GM12891 (cell line): ENCODE measurements at regions not wholly inside any gene's neighbourhood (a gene's known extent, or its start where the extent isn't known, plus 50 kb on each side); places are given as distances from the start of the nearest gene placed in this dataset.

Experiments
- POLR2A ChIP-seq: IDR thresholded peaks from 2 replicates; pipeline ENCODE4 v1.6.1; 2011; ENCODE audit warnings: low read depth, low read length, control low read depth
- POLR2AphosphoS5 ChIP-seq: IDR thresholded peaks from 2 replicates; pipeline ENCODE4 v1.6.1; 2011; ENCODE audit warnings: low read depth, low read length, control low read depth
- TAF1 ChIP-seq: IDR thresholded peaks from 2 replicates; pipeline ENCODE4 v1.6.1; 2011; ENCODE audit warnings: low read depth, low read length, control low read depth

GRCh38 chr12:97642911-97643310 is 180.3 kb downstream of the RMST start:
- TF ChIP-seq POLR2AphosphoS5, result no peak
- TF ChIP-seq TAF1, result no peak
- no peak for TF ChIP-seq POLR2A
